GM04504 (cell line): ENCODE measurements at regions not wholly inside any gene's neighbourhood (a gene's known extent, or its start where the extent isn't known, plus 50 kb on each side); places are given as distances from the start of the nearest gene placed in this dataset.

Experiments
- DNase-seq: peaks from one replicate; pipeline ENCODE4 v3.0.0-alpha.2; 2012; ENCODE audit warnings: low read depth

- no peak for DNase-seq
These were observed 55.0 kb downstream of the RPL37A start for GRCh38 chr2:216553482-216554240.

GRCh38 chr2:216554286-216554685 lies 55.6 kb downstream of the RPL37A start:
- DNase-seq, result no peak

- DNase-seq, result no peak
These were observed 56.1 kb downstream of the RPL37A start for GRCh38 chr2:216554755-216555154.

GRCh38 chr2:216555274-216555673 lies 56.6 kb downstream of the RPL37A start:
- DNase-seq, result no peak

GRCh38 chr2:216556202-216556601 lies 57.6 kb downstream of the RPL37A start:
- no peak for DNase-seq

- DNase-seq, result no peak
These were observed 58.8 kb downstream of the RPL37A start for GRCh38 chr2:216557413-216557812.

GRCh38 chr2:216557820-216558219 lies 59.2 kb downstream of the RPL37A start:
- no peak for DNase-seq

GRCh38 chr2:216559625-216560156 lies 61.0 kb downstream of the RPL37A start:
- DNase-seq, result no peak

GRCh38 chr2:216560838-216561270 lies 62.2 kb downstream of the RPL37A start:
- DNase-seq, result peak; percentile 51

GRCh38 chr2:216562696-216563435 lies 64.2 kb downstream of the RPL37A start:
- no peak for DNase-seq

GRCh38 chr2:216563646-216564045 lies 65.0 kb downstream of the RPL37A start:
- DNase-seq, result no peak

GRCh38 chr2:216564611-216565010 lies 66.0 kb downstream of the RPL37A start:
- DNase-seq, result no peak

- DNase-seq, result no peak
These were observed 67.3 kb upstream of the IGFBP2 start for GRCh38 chr2:216565956-216566355.

GRCh38 chr2:216568576-216568975 lies 64.6 kb upstream of the IGFBP2 start:
- DNase-seq, result no peak

GRCh38 chr2:216569765-216570164 lies 63.5 kb upstream of the IGFBP2 start:
- no peak for DNase-seq

- no peak for DNase-seq
These were observed 62.9 kb upstream of the IGFBP2 start for GRCh38 chr2:216570357-216570756.

GRCh38 chr2:216571178-216571908 lies 61.9 kb upstream of the IGFBP2 start:
- DNase-seq, result no peak

- DNase-seq, result no peak
These were observed 61.2 kb upstream of the IGFBP2 start for GRCh38 chr2:216571909-216572513.

GRCh38 chr2:216572582-216573578 lies 60.3 kb upstream of the IGFBP2 start:
- DNase-seq, result no peak

- DNase-seq, result peak; percentile 69
These were observed 59.2 kb upstream of the IGFBP2 start for GRCh38 chr2:216574046-216574445.

GRCh38 chr2:216574586-216574985 lies 58.6 kb upstream of the IGFBP2 start:
- no peak for DNase-seq
